ENCODE measurements at regions not wholly inside any gene's neighbourhood (a gene's known extent, or its start where the extent isn't known, plus 50 kb on each side); places are given as distances from the start of the nearest gene placed in this dataset.

GRCh38 chr11:43626798-43627197 lies 53.7 kb upstream of the HSD17B12 start:
- H3K27me3 ChIP-seq (ENCODE audit: control insufficient read depth in 3 of 3, insufficient read depth in 3 of 3, low read depth in 1 of 3, low read length in 3 of 3), result peaks cover 0 to 40% (median 0%) of the 10 kb centered on the region in 3 experiments
- no peak overlapping the region for H3K4me2 ChIP-seq (ENCODE audit: insufficient read depth, low read length, poor library complexity, severe bottlenecking)
- H4K91ac ChIP-seq (ENCODE audit: low read depth, low read length, poor library complexity), result no peak overlapping the region
- no peak for DNase-seq (ENCODE audit: low spot score)
- no peak overlapping the region for H3K4ac ChIP-seq (ENCODE audit: low read length)
- H2BK120ac ChIP-seq (ENCODE audit: low read depth, low read length), result no peak overlapping the region
- no peak overlapping the region for H3K18ac ChIP-seq (ENCODE audit: low read length)
- H3K14ac ChIP-seq (ENCODE audit: low read length), result no peak overlapping the region
- no peak overlapping the region for H2BK15ac ChIP-seq (ENCODE audit: low read length)
- H3K23ac ChIP-seq (ENCODE audit: low read depth, low read length, poor library complexity), result no peak overlapping the region
- H3K36me3 ChIP-seq (replicated peaks in 1 of 2; ENCODE audit: control insufficient read depth in 2 of 2, insufficient read depth in 2 of 2, low read length in 2 of 2), result no peaks in the 10 kb centered on the region
- H3K27ac ChIP-seq (replicated peaks; ENCODE audit: low read length), result no peak overlapping the region
- H3K4me3 ChIP-seq (ENCODE audit: low read length in 2 of 2), result no peak overlapping the region
- no peak overlapping the region for H2AFZ ChIP-seq (ENCODE audit: low read length)
- no peak overlapping the region for H2BK5ac ChIP-seq (ENCODE audit: low read length)
- no CpG with 5 or more reads among the region's 3 CpGs for WGBS, 2 donors (ENCODE audit: extremely low coverage in 2 of 2, insufficient read length in 2 of 2, insufficient replicate concordance in 1 of 2)
- H3K9me3 ChIP-seq (replicated peaks in 1 of 2; ENCODE audit: control insufficient read depth in 2 of 2, insufficient read depth in 1 of 2, low read depth in 1 of 2, low read length in 2 of 2), result no peaks in the 10 kb centered on the region
- H3K9ac ChIP-seq (ENCODE audit: low read depth, low read length, poor library complexity), result no peak overlapping the region
- H4K8ac ChIP-seq (ENCODE audit: low read depth, low read length), result no peak overlapping the region
- no peaks in the 10 kb centered on the region for H3K79me1 ChIP-seq (ENCODE audit: low read depth, low read length)
- no peak overlapping the region for H2AK5ac ChIP-seq (ENCODE audit: low read depth, low read length)
- H3K4me1 ChIP-seq (ENCODE audit: control insufficient read depth in 2 of 2, insufficient read depth in 1 of 2, low read depth in 1 of 2, low read length in 2 of 2), result peaks cover 0 to 1% of the 10 kb centered on the region in 2 donors
- no peak overlapping the region for H2BK12ac ChIP-seq (ENCODE audit: low read length)

Small RNA genes in the stretch of these regions (small RNA-seq; reads per million reads assigned to genes)
- gene MIR129-2 (ENCODE audit: insufficient read depth) (206 reads per million, percentile 97 among the genes with 10 or more reads in this experiment), gene MIR670 (ENCODE audit: insufficient read depth) (22.1 reads per million, percentile 81 among the genes with 10 or more reads in this experiment)

All from neuronal stem cell (in vitro differentiated cells).